Liver (tissue), 8 donors: ENCODE measurements at regions not wholly inside any gene's neighbourhood (a gene's known extent, or its start where the extent isn't known, plus 50 kb on each side); places are given as distances from the start of the nearest gene placed in this dataset.

ENCODE experiments used
- DNase-seq: peaks from one replicate; pipeline ENCODE4 v3.0.0-alpha.2; 2017; ENCODE audit warnings: low spot score
- H3K27ac ChIP-seq, 2 donors: one replicate each; pipeline ENCODE4 v1.7.0; 2013; ENCODE audit warnings: inconsistent platforms in 2 of 2, low read length in 2 of 2, control low read depth in 1 of 2, low read depth in 1 of 2, mild to moderate bottlenecking in 1 of 2
- H3K27me3 ChIP-seq, 4 donors: one replicate each; pipeline versions ENCODE4 v1.6.1 to v1.7.0; 2013; ENCODE audit warnings: low read length in 3 of 4, inconsistent platforms in 1 of 4, mild to moderate bottlenecking in 1 of 4, moderate library complexity in 1 of 4; ENCODE audit not compliant: control insufficient read depth in 4 of 4, insufficient read depth in 4 of 4
- H3K36me3 ChIP-seq, 4 donors: one replicate each; pipeline versions ENCODE4 v1.6.1 to v1.7.0; 2013; ENCODE audit warnings: low read length in 3 of 4, mild to moderate bottlenecking in 3 of 4, low read depth in 1 of 4, moderate library complexity in 1 of 4; ENCODE audit not compliant: control insufficient read depth in 4 of 4, insufficient read depth in 3 of 4
- H3K4me1 ChIP-seq, 4 donors: one replicate each; pipeline versions ENCODE4 v1.6.1 to v1.7.0; 2013; ENCODE audit warnings: low read length in 3 of 4, mild to moderate bottlenecking in 3 of 4, moderate library complexity in 1 of 4; ENCODE audit not compliant: control insufficient read depth in 4 of 4, insufficient read depth in 4 of 4
- H3K4me3 ChIP-seq, 3 donors: one replicate each; pipeline versions ENCODE4 v1.6.1 to v1.7.0; 2013; ENCODE audit warnings: low read length in 3 of 3, control low read depth in 1 of 3, low read depth in 1 of 3, mild to moderate bottlenecking in 1 of 3
- H3K9ac ChIP-seq, 2 donors: one replicate each; pipeline ENCODE4 v1.7.0; 2013; ENCODE audit warnings: low read length in 2 of 2, mild to moderate bottlenecking in 2 of 2, moderate library complexity in 2 of 2, control low read depth in 1 of 2, low read depth in 1 of 2
- H3K9me3 ChIP-seq, 4 donors: one replicate each; pipeline versions ENCODE4 v1.6.1 to v1.7.0; 2013; ENCODE audit warnings: low read length in 3 of 4; ENCODE audit not compliant: control insufficient read depth in 4 of 4
- FOXA1 ChIP-seq: IDR thresholded peaks from 2 replicates; pipeline ENCODE4 v1.6.1; 2016; ENCODE audit warnings: antibody characterized with exemption
- GABPA ChIP-seq, 2 donors: IDR thresholded peaks in 1 of 2; conservative IDR thresholded peaks in 1 of 2; 2 replicates each; pipeline ENCODE4 v1.6.1; 2016; ENCODE audit warnings: antibody characterized with exemption in 2 of 2, mild to moderate bottlenecking in 1 of 2, moderate library complexity in 1 of 2
- HNF4A ChIP-seq, 2 donors: conservative IDR thresholded peaks; 2 replicates each; pipeline ENCODE4 v1.6.1; 2016; ENCODE audit warnings: antibody characterized with exemption in 2 of 2, mild to moderate bottlenecking in 2 of 2
- HNF4G ChIP-seq: IDR thresholded peaks from 2 replicates; pipeline ENCODE4 v1.6.1; 2016; ENCODE audit warnings: antibody characterized with exemption
- JUND ChIP-seq, 2 donors: IDR thresholded peaks; 2 replicates each; pipeline ENCODE4 v1.6.1; 2016; ENCODE audit warnings: antibody characterized with exemption in 2 of 2
- MAX ChIP-seq: IDR thresholded peaks from 2 replicates; pipeline ENCODE4 v1.6.1; 2016; ENCODE audit warnings: antibody characterized with exemption
- RAD21 ChIP-seq, 2 donors: IDR thresholded peaks; 2 replicates each; pipeline ENCODE4 v1.6.1; 2016; ENCODE audit warnings: antibody characterized with exemption in 2 of 2, mild to moderate bottlenecking in 2 of 2
- RXRA ChIP-seq, 2 donors: IDR thresholded peaks; 2 replicates each; pipeline ENCODE4 v1.6.1; 2017 to 2018; ENCODE audit warnings: antibody characterized with exemption in 2 of 2, mild to moderate bottlenecking in 1 of 2
- SP1 ChIP-seq: IDR thresholded peaks from 2 replicates; pipeline ENCODE4 v1.6.1; 2018; ENCODE audit warnings: antibody characterized with exemption, mild to moderate bottlenecking
- TAF1 ChIP-seq: conservative IDR thresholded peaks from 2 replicates; pipeline ENCODE4 v1.6.1; 2016; ENCODE audit warnings: antibody characterized with exemption, mild to moderate bottlenecking
- WGBS: extraction: QIAGEN DNeasy Blood & Tissue Kit; methylation state at CpG from one replicate; pipeline ENCODE4 v1.1.7; 2013; 5-methylcytosine and 5-hydroxymethylcytosine counted together
- TF ChIP-seq, protein P1 (sequence below): fragments of 150-350 bp; IDR thresholded peaks from 2 replicates; pipeline ENCODE4 v1.5.1; 2017; ENCODE audit warnings: improper control_type of control experiment, low read depth, low read length; ENCODE audit not compliant: missing input control
- TF ChIP-seq, protein P2 (sequence below): IDR thresholded peaks from 2 replicates; pipeline ENCODE4 v1.6.1; 2016; ENCODE audit warnings: antibody characterized with exemption
- donor health status: healthy.
- donor health status: healthy.
- donor health status: healthy.
- donor health status: healthy.
- donor health status: healthy.

GRCh38 chr4:66062044-66062443 lies 391.8 kb upstream of the EPHA5 start:
- no peaks in the 10 kb centered on the region for H3K27me3 ChIP-seq
- 66% methylated on average over 2 of the region's 2 CpGs for WGBS
- H3K4me1 ChIP-seq: no peaks in the 10 kb centered on the region
- TF ChIP-seq GABPA (IDR thresholded peaks at IDR 0.05 in 1 of 2, conservative IDR thresholded peaks at IDR 0.05 in 1 of 2) (no peak), RXRA (IDR thresholded peaks at IDR 0.05) (no peak), MAX (no peak), RAD21 (IDR thresholded peaks at IDR 0.05) (no peak), HNF4A (conservative IDR thresholded peaks at IDR 0.05) (no peak)
- TF ChIP-seq, protein P1, sequence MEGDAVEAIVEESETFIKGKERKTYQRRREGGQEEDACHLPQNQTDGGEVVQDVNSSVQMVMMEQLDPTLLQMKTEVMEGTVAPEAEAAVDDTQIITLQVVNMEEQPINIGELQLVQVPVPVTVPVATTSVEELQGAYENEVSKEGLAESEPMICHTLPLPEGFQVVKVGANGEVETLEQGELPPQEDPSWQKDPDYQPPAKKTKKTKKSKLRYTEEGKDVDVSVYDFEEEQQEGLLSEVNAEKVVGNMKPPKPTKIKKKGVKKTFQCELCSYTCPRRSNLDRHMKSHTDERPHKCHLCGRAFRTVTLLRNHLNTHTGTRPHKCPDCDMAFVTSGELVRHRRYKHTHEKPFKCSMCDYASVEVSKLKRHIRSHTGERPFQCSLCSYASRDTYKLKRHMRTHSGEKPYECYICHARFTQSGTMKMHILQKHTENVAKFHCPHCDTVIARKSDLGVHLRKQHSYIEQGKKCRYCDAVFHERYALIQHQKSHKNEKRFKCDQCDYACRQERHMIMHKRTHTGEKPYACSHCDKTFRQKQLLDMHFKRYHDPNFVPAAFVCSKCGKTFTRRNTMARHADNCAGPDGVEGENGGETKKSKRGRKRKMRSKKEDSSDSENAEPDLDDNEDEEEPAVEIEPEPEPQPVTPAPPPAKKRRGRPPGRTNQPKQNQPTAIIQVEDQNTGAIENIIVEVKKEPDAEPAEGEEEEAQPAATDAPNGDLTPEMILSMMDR: no peak
- H3K27ac ChIP-seq: no peak overlapping the region
- DNase-seq: no peak
- no peaks in the 10 kb centered on the region for H3K9me3 ChIP-seq
- no peak overlapping the region for H3K9ac ChIP-seq
- no peaks in the 10 kb centered on the region for H3K36me3 ChIP-seq
- H3K4me3 ChIP-seq: no peak overlapping the region

- 59% methylated on average over 2 of the region's 2 CpGs for WGBS
- H3K9ac ChIP-seq: no peak overlapping the region
- DNase-seq: no peak
- TF ChIP-seq SP1: no peak
- TF ChIP-seq RXRA (IDR thresholded peaks at IDR 0.05): no peak
- TF ChIP-seq GABPA (IDR thresholded peaks at IDR 0.05 in 1 of 2, conservative IDR thresholded peaks at IDR 0.05 in 1 of 2): no peak
- no peak for TF ChIP-seq FOXA1
- no peak for TF ChIP-seq MAX
- H3K27ac ChIP-seq: no peak overlapping the region
- H3K4me1 ChIP-seq: no peaks in the 10 kb centered on the region
- no peak overlapping the region for H3K4me3 ChIP-seq
- H3K27me3 ChIP-seq: no peaks in the 10 kb centered on the region
- H3K36me3 ChIP-seq: no peaks in the 10 kb centered on the region
- H3K9me3 ChIP-seq: no peaks in the 10 kb centered on the region
Observed at GRCh38 chr4:66059556-66059955, 389.3 kb upstream of the EPHA5 start.

DNA sequence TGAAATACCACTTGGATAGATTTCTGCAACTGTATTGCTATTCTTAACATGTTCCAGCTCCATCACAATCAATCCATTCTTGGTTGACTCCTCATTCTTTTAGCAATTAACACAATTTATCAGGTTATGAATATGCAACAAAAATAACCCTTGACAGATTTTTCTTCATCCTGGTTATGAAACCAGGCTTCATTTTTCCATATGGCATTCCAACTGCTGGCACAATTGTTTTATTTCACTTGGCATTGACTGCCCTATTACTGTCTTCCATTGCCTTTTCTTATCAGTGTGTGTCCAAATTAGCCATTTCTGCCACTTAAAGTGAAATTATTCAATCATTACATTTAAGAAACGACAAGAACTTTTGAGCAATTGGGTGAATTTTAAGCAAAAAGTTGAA lies 388.8 kb upstream of the EPHA5 start:
- 44% methylated on average over 1 of the region's 1 CpG for WGBS
- Histone ChIP-seq H3K27ac (no peak overlapping the region), H3K4me3 (no peak overlapping the region), H3K27me3 (no peaks in the 10 kb centered on the region), H3K4me1 (no peaks in the 10 kb centered on the region), H3K9me3 (no peaks in the 10 kb centered on the region), H3K36me3 (no peaks in the 10 kb centered on the region), H3K9ac (no peak overlapping the region)
- TF ChIP-seq JUND (IDR thresholded peaks at IDR 0.05) (no peak), HNF4G (no peak), HNF4A (conservative IDR thresholded peaks at IDR 0.05) (no peak), MAX (no peak), SP1 (no peak)
- no peak for DNase-seq

DNA sequence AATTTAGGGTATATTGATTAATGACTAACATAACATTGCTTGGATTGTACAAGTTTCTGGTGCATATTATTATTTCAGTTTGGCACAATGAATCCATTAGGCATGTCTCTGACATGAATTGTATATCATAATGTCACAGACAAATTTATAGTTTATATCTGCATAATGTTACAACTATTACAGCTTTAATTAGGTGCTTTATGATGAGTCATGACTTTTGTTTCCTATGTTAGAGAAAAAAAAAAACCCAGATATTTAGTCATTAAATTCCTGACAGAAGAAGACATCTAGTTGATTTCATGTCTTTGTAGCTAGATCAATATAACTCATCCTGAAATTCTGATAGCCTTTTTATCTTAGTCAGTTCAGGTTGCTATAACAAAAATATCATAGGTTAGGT lies 385.7 kb upstream of the EPHA5 start:
- Histone ChIP-seq H3K4me1 (no peaks in the 10 kb centered on the region), H3K4me3 (no peak overlapping the region), H3K27me3 (no peaks in the 10 kb centered on the region), H3K9ac (no peak overlapping the region), H3K27ac (no peak overlapping the region), H3K9me3 (no peaks in the 10 kb centered on the region), H3K36me3 (no peaks in the 10 kb centered on the region)
- TF ChIP-seq, protein P1: no peak
- TF ChIP-seq HNF4A (conservative IDR thresholded peaks at IDR 0.05) (no peak), MAX (no peak), RAD21 (IDR thresholded peaks at IDR 0.05) (no peak), FOXA1 (no peak), TAF1 (no peak)
- TF ChIP-seq, protein P2, sequence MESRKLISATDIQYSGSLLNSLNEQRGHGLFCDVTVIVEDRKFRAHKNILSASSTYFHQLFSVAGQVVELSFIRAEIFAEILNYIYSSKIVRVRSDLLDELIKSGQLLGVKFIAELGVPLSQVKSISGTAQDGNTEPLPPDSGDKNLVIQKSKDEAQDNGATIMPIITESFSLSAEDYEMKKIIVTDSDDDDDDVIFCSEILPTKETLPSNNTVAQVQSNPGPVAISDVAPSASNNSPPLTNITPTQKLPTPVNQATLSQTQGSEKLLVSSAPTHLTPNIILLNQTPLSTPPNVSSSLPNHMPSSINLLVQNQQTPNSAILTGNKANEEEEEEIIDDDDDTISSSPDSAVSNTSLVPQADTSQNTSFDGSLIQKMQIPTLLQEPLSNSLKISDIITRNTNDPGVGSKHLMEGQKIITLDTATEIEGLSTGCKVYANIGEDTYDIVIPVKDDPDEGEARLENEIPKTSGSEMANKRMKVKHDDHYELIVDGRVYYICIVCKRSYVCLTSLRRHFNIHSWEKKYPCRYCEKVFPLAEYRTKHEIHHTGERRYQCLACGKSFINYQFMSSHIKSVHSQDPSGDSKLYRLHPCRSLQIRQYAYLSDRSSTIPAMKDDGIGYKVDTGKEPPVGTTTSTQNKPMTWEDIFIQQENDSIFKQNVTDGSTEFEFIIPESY: no peak
- no peak for DNase-seq
